IPS-NIHi11 (cell line): ENCODE measurements at regions not wholly inside any gene's neighbourhood (a gene's known extent, or its start where the extent isn't known, plus 50 kb on each side); places are given as distances from the start of the nearest gene placed in this dataset.
A peak's percentile ranks its signal among the peaks of the same experiment; 100 is the strongest.
"Not testable (repeated sequence)": the region's sequence is repeated elsewhere in the genome, so short reads cannot be mapped to it uniquely, and the experiment has no call there.

Source experiments
- DNase-seq: peaks from one replicate; pipeline ENCODE4 v3.0.0; 2012; ENCODE audit warnings: mixed read lengths, low spot score

- DNase-seq, result no peak
These were observed 149.9 kb upstream of the ANKH start for GRCh38 chr5:15021266-15022046.

GRCh38 chr5:15020736-15021135, 149.2 kb upstream of the ANKH start:
- no peak for DNase-seq

GRCh38 chr5:15014809-15015208, 143.2 kb upstream of the ANKH start:
- DNase-seq, result no peak

- peak; percentile 50 for DNase-seq
These were observed 142.3 kb upstream of the ANKH start for GRCh38 chr5:15013654-15014463.

- DNase-seq, result no peak
These were observed 140.5 kb upstream of the ANKH start for GRCh38 chr5:15012061-15012460.

- DNase-seq, result no peak
These were observed 139.4 kb upstream of the ANKH start for GRCh38 chr5:15010936-15011335.

GRCh38 chr5:15009420-15009819, 137.8 kb upstream of the ANKH start:
- DNase-seq, result no peak

GRCh38 chr5:15008921-15009320, 137.3 kb upstream of the ANKH start:
- no peak for DNase-seq

GRCh38 chr5:15008476-15008875, 136.9 kb upstream of the ANKH start:
- DNase-seq, result peak; percentile 35

- DNase-seq, result no peak
These were observed 136.1 kb upstream of the ANKH start for GRCh38 chr5:15007646-15008045.

- no peak for DNase-seq
These were observed 132.9 kb upstream of the ANKH start for GRCh38 chr5:15004506-15004905.

- DNase-seq, result peak; percentile 75
These were observed 131.9 kb upstream of the ANKH start for GRCh38 chr5:15003511-15003920.

- no peak for DNase-seq
These were observed 131.2 kb upstream of the ANKH start for GRCh38 chr5:15002791-15003190.

- no peak for DNase-seq
These were observed 130.6 kb upstream of the ANKH start for GRCh38 chr5:15002173-15002572.

- DNase-seq, result no peak
These were observed 129.9 kb upstream of the ANKH start for GRCh38 chr5:15001517-15001916.

- DNase-seq, result no peak
These were observed 126.9 kb upstream of the ANKH start for GRCh38 chr5:14998491-14998890.

- DNase-seq, result no peak
These were observed 125.4 kb upstream of the ANKH start for GRCh38 chr5:14996997-14997396.

GRCh38 chr5:14995229-14995628, 123.7 kb upstream of the ANKH start:
- DNase-seq, result no peak

GRCh38 chr5:14993459-14994133, 122.0 kb upstream of the ANKH start:
- not testable (repeated sequence) for DNase-seq

GRCh38 chr5:14992751-14993458, 121.3 kb upstream of the ANKH start:
- DNase-seq, result not testable (repeated sequence)

GRCh38 chr5:14988223-14988622, 116.6 kb upstream of the ANKH start:
- no peak for DNase-seq

- no peak for DNase-seq
These were observed 114.8 kb upstream of the ANKH start for GRCh38 chr5:14986413-14986812.
